Parathyroid adenoma (tissue), 2 donors: ENCODE measurements at regions not wholly inside any gene's neighbourhood (a gene's known extent, or its start where the extent isn't known, plus 50 kb on each side); places are given as distances from the start of the nearest gene placed in this dataset.
"Not testable (repeated sequence)": the region's sequence is repeated elsewhere in the genome, so short reads cannot be mapped to it uniquely, and the experiment has no call there.

Experiments used
- H2AFZ ChIP-seq: fragments of 300-600 bp; sonication (generic); one replicate; pipeline ENCODE4 v1.7.0; 2017; ENCODE audit warnings: antibody characterized with exemption, mild to moderate bottlenecking
- H3K27ac ChIP-seq: fragments of 300-600 bp; sonication (generic); one replicate; pipeline ENCODE4 v1.7.0; 2017
- H3K27me3 ChIP-seq: fragments of 300-600 bp; sonication (generic); one replicate; pipeline ENCODE4 v1.7.0; 2017; ENCODE audit warnings: low read length; ENCODE audit not compliant: control insufficient read depth, insufficient read depth
- H3K36me3 ChIP-seq: fragments of 300-600 bp; sonication (generic); one replicate; pipeline ENCODE4 v1.7.0; 2017; ENCODE audit warnings: low read length; ENCODE audit not compliant: control insufficient read depth, insufficient read depth
- H3K4me1 ChIP-seq: fragments of 300-600 bp; sonication (generic); one replicate; pipeline ENCODE4 v1.7.0; 2017; ENCODE audit warnings: control low read depth
- H3K4me2 ChIP-seq: fragments of 300-600 bp; sonication (generic); one replicate; pipeline ENCODE4 v1.7.0; 2017; ENCODE audit warnings: low read length
- H3K4me3 ChIP-seq: fragments of 300-600 bp; sonication (generic); one replicate; pipeline ENCODE4 v1.7.0; 2017; ENCODE audit warnings: low read depth, low read length
- H3K79me2 ChIP-seq: fragments of 300-600 bp; sonication (generic); one replicate; pipeline ENCODE4 v1.7.0; 2017; ENCODE audit warnings: control low read depth
- H3K9ac ChIP-seq: fragments of 300-600 bp; sonication (generic); one replicate; pipeline ENCODE4 v1.7.0; 2017; ENCODE audit warnings: mild to moderate bottlenecking
- H3K9me3 ChIP-seq: fragments of 300-600 bp; sonication (generic); one replicate; pipeline ENCODE4 v1.7.0; 2017; ENCODE audit warnings: low read length; ENCODE audit not compliant: control insufficient read depth
- donor health status: primary hyperparathyroidism.

DNA sequence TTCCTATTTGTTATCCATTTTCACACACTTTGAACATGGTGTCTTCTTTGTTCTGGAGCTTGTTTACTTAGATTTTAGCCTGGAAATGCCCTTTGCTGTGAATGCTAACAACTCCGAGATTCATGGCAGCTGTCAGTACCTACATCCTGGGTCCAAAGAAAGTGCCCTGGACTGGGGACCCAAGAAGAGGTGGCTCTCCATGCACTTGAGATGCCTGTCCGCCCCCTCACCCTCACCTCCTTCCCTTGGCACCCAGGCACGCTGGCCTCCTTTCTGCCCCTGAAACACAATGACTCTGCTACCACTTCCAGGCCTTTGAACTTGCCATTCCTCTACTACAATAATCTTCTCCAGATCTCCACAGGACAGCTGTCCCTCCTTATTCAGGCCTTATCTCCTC lies 324.2 kb downstream of the ANAPC1 start:
- not testable (repeated sequence) for H3K4me1 ChIP-seq, H3K36me3 ChIP-seq, H3K4me3 ChIP-seq, H3K9ac ChIP-seq, H3K27ac ChIP-seq, H3K79me2 ChIP-seq, H2AFZ ChIP-seq, H3K9me3 ChIP-seq, H3K27me3 ChIP-seq, H3K4me2 ChIP-seq

DNA sequence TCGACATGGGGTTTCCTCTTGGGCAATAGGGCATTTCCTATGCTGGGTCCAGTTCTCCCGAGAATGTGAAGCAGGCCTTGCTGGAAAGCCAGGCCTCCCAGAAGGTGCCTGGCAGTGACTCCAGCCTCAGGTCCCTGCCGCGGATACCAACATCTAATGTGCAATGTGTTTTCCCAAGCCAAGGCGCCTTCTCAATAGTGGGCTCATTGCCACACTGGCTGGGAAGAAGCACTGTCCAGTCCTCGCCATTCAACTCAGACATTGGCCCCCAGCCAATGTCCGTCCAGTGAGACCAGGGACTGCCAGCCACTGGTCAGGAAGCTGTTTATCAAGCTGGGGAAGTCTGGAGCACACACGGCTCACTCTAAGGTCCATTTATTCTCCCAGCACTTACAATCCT lies 317.9 kb downstream of the ANAPC1 start:
- not testable (repeated sequence) for H2AFZ ChIP-seq, H3K4me2 ChIP-seq, H3K27ac ChIP-seq, H3K36me3 ChIP-seq, H3K79me2 ChIP-seq, H3K4me3 ChIP-seq, H3K9me3 ChIP-seq, H3K9ac ChIP-seq, H3K4me1 ChIP-seq, H3K27me3 ChIP-seq

DNA sequence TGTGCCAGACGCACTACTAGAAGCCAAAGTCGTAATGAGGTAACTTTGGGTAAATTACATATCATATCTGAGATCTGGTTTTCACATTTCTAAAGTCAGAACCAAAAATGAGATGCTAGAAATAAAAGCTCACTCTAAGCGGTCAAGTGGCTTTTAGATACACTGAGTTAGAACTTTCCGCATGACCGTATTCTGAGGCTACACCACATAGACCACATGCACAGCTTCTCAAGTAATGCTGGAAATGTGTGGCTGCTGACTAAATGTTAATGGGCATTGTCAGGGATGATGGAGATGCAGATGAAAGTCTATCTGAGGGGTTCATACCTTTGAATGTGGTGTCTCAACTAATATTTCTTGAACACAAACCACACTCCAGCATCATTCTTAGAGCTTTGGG lies 316.8 kb downstream of the ANAPC1 start:
- not testable (repeated sequence) for H3K4me2 ChIP-seq, H3K9ac ChIP-seq, H3K79me2 ChIP-seq, H3K4me3 ChIP-seq, H3K27me3 ChIP-seq, H3K36me3 ChIP-seq, H3K27ac ChIP-seq, H3K4me1 ChIP-seq, H3K9me3 ChIP-seq, H2AFZ ChIP-seq

DNA sequence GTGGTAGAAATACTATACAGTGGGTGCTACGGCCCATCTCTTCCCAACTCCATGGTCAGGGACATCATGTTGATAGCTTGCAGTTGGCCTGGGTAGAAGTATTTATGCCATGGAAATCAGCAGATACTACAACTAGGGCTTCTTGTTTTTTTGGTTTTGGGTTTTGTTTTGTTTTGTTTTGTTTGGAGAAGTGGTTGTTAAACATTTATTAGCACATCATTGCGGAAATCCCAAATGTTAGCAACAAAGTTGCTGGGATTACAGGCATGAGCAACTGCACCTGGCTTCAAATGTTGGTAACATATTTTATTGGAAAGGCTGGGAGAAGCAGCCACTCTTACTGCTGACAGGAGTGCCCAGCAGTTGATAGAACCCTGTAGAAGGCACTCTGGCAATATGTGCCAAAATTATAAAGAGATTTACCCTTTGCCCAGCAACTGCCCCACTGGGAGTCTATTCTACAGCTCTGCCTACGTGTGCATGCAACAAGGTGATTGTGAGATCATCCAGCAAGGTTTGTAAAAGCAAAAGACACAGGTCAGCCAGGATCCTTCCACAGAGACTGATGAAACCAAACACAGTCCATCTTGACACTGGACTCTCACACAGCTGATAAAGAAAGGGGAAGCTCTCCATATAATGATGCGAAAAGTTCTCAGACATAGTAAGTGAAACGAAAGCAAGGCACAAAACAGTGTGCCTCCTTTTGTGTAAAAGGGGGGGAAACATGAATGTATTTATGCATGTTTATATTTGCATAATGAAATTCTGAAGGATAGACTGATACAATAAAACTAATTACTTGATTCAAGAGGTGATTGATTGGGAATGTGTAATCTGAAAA lies 314.4 kb downstream of the ANAPC1 start:
- not testable (repeated sequence) for H3K9ac ChIP-seq, H3K4me3 ChIP-seq, H3K4me2 ChIP-seq, H3K79me2 ChIP-seq, H3K27ac ChIP-seq, H3K9me3 ChIP-seq, H2AFZ ChIP-seq, H3K36me3 ChIP-seq, H3K27me3 ChIP-seq, H3K4me1 ChIP-seq

GRCh38 chr2:111570300-111571114 lies 313.5 kb downstream of the ANAPC1 start:
- not testable (repeated sequence) for H2AFZ ChIP-seq, H3K4me3 ChIP-seq, H3K36me3 ChIP-seq, H3K27ac ChIP-seq, H3K79me2 ChIP-seq, H3K9ac ChIP-seq, H3K9me3 ChIP-seq, H3K27me3 ChIP-seq, H3K4me1 ChIP-seq, H3K4me2 ChIP-seq

DNA sequence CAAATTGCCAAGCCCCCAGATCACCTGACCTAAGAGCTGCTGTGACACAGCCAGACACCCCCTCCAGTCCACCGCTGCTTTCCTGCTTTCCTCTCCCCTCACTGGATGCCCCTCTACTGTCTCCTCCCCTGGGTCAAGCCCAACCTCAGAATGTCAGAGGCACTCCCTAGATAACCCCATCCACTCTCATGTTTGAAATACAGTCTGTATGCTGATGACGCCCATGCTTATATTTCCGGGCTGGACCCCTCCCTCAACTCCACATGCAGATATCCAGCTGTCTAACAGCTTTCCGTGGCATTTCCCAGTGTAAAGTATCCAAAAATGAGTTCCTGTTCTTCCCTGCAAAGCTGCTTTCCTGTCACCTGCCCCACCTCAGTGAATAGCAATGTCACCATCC lies 309.2 kb downstream of the ANAPC1 start:
- H3K4me1 ChIP-seq, H3K9ac ChIP-seq, H3K36me3 ChIP-seq, H3K9me3 ChIP-seq, H3K27ac ChIP-seq, H3K4me3 ChIP-seq, H3K4me2 ChIP-seq, H2AFZ ChIP-seq, H3K79me2 ChIP-seq, H3K27me3 ChIP-seq: not testable (repeated sequence)

GRCh38 chr2:111577154-111577885 lies 306.7 kb downstream of the ANAPC1 start:
- H3K27ac ChIP-seq, H3K9me3 ChIP-seq, H3K4me3 ChIP-seq, H3K79me2 ChIP-seq, H2AFZ ChIP-seq, H3K9ac ChIP-seq, H3K4me2 ChIP-seq, H3K36me3 ChIP-seq, H3K27me3 ChIP-seq, H3K4me1 ChIP-seq: not testable (repeated sequence)

DNA sequence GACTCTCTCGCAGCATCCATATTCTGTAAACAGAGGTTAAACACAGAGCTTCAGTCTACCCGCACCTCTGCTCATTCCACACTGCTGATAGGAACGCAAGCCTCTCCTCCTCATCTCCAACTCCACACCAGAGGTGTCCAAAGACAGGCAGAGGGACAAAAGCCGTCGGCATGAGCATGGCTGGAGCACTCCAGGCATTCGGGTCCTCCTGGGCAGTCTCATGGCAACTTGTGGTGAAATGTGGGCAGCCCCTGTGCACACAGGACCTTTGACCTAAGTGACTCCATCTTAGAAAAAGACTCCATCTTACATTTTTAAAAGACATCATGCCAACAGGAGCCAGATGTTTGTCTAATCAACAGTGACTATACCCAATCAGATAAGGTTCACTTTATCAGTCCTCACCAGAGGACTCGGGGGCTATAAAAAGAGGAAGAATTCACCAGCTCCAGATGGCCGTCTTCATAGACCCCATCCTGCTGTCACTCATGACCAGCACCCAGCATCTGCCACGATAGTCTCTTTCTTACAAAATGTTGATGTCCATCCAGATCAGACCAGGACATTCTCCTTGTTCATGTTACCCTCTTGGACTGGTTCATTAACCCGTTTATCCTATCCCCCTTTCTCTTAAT lies 304.4 kb downstream of the ANAPC1 start:
- H3K79me2 ChIP-seq, H3K4me3 ChIP-seq, H3K4me1 ChIP-seq, H3K27me3 ChIP-seq, H3K9me3 ChIP-seq, H3K9ac ChIP-seq, H2AFZ ChIP-seq, H3K4me2 ChIP-seq, H3K36me3 ChIP-seq, H3K27ac ChIP-seq: not testable (repeated sequence)

DNA sequence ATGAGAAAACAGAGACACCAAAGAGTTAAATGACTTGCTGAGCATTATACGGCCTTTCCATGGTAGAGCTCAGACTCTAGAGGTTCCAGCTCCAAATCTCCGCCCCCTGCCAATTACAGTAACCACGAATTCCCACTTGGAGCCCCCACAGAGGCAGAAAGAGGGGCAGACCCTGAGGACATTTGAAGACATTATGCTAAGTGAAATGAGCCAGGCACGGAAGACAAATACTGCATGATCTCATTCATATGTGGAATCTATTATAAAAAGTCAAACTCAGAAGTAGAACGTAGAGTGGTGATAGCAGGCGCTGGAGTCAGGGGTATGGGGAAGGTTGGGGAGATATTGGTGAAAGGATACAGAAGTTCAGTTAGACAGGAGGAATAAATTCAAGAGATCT lies 303.4 kb downstream of the ANAPC1 start:
- H3K27me3 ChIP-seq, H3K4me1 ChIP-seq, H3K27ac ChIP-seq, H3K36me3 ChIP-seq, H3K4me3 ChIP-seq, H3K9ac ChIP-seq, H3K9me3 ChIP-seq, H2AFZ ChIP-seq, H3K4me2 ChIP-seq, H3K79me2 ChIP-seq: not testable (repeated sequence)

DNA sequence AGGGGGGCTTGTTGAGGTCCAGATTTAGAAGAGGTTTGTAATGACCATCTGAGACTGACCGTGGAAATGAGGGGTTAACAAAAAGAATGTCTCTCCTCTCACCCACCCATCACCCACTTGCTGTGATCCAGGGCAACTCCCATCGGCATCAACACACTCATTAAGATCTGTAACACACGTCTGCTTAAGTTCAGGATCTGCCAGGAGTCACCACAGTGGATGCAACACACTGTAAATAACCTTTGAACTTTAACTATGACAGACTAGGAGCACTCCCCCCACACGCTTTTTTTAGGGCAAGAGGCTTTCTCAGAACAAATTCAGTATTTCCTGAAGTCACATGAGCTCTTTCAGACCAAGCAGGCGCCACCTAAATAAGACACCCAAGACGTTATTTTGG lies 301.9 kb downstream of the ANAPC1 start:
- H3K4me2 ChIP-seq, H2AFZ ChIP-seq, H3K4me1 ChIP-seq, H3K36me3 ChIP-seq, H3K4me3 ChIP-seq, H3K9ac ChIP-seq, H3K9me3 ChIP-seq, H3K79me2 ChIP-seq, H3K27me3 ChIP-seq, H3K27ac ChIP-seq: not testable (repeated sequence)
